ENCODE measurements at regions not wholly inside any gene's neighbourhood (a gene's known extent, or its start where the extent isn't known, plus 50 kb on each side); places are given as distances from the start of the nearest gene placed in this dataset.

DNA sequence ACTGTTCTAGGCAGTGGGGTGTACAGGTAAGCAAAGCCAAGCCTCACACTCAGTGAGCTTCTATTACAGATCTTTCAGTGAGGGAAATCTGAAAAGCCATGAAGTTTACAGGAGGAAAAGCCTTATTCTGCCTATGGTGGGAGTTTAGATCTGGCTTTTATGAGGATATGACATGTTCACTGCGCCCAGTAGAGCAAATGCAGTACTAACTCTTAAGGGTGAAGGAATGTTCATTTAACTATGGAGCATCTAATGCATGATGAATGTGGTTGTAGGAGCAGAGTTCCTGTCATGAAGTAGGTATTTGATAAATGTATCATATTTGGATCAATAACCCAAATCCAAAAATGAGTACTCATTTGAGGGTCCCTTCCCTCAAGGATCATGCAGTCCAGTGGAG is 230.2 kb upstream of the PAPPA start (continued):
- TF ChIP-seq, protein P1, sequence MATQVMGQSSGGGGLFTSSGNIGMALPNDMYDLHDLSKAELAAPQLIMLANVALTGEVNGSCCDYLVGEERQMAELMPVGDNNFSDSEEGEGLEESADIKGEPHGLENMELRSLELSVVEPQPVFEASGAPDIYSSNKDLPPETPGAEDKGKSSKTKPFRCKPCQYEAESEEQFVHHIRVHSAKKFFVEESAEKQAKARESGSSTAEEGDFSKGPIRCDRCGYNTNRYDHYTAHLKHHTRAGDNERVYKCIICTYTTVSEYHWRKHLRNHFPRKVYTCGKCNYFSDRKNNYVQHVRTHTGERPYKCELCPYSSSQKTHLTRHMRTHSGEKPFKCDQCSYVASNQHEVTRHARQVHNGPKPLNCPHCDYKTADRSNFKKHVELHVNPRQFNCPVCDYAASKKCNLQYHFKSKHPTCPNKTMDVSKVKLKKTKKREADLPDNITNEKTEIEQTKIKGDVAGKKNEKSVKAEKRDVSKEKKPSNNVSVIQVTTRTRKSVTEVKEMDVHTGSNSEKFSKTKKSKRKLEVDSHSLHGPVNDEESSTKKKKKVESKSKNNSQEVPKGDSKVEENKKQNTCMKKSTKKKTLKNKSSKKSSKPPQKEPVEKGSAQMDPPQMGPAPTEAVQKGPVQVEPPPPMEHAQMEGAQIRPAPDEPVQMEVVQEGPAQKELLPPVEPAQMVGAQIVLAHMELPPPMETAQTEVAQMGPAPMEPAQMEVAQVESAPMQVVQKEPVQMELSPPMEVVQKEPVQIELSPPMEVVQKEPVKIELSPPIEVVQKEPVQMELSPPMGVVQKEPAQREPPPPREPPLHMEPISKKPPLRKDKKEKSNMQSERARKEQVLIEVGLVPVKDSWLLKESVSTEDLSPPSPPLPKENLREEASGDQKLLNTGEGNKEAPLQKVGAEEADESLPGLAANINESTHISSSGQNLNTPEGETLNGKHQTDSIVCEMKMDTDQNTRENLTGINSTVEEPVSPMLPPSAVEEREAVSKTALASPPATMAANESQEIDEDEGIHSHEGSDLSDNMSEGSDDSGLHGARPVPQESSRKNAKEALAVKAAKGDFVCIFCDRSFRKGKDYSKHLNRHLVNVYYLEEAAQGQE (IDR thresholded peaks at IDR 0.05; ENCODE audit: low read depth, low read length): no peak
- no peak for TF ChIP-seq TEAD4 (IDR thresholded peaks at IDR 0.05; ENCODE audit: borderline replicate concordance, insufficient read depth)
- no peak for TF ChIP-seq EZH2phosphoT487 (IDR thresholded peaks at IDR 0.05; ENCODE audit: borderline replicate concordance, low read depth)
- TF ChIP-seq POLR2AphosphoS5 (IDR thresholded peaks at IDR 0.05; ENCODE audit: low read depth, low read length): no peak
- no peak for TF ChIP-seq RCOR1 (IDR thresholded peaks at IDR 0.05; ENCODE audit: low read length)
- TF ChIP-seq TAF1 (IDR thresholded peaks at IDR 0.05; ENCODE audit: borderline replicate concordance, low read depth, low read length): no peak

DNA sequence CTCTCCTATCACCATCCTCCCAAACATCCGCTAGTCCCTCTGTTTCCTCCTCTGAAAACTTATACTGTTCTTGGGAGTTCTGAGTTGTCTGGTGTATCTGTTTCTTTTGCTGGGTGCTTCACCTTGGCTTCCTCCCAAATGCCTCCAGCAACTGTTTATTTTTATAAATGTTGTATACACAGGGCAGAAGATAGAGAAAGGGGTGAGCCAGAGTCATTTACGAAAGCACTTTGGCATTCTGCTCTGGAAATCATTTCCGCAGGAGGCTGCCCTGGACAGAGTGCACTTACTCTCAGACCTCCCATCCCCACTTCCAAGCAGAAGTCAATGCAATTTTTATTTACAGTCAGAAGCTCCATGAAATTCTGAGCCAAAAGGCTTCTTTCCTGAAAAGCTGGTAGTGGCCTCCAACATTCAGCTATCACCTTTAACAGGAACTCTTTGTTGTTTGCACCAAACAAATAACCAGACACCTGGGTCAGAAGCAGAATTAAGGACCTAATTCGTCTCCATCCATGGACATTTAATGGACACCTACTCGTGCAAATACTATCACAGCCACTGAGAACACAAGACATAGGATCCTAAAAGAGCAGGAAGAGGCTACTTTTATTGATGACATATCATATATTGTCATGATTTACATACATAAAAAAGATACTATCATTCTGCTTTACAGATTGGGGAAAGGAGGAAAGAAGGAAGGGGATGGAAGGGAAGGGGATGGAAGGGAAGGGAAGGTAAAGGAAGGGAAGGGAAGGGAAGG is 229.5 kb upstream of the PAPPA start:
- H3K79me2 ChIP-seq (ENCODE audit: insufficient read depth): no peaks in the 10 kb centered on the region
- ChIA-PET POLR2A (no interaction called here), CTCF (no interaction called here)
- H3K9ac ChIP-seq: no peak overlapping the region
- H3K4me3 ChIP-seq (ENCODE audit: low read depth in 2 of 2, low read length in 1 of 2): no peak overlapping the region
- 0 out of 2 replicates have a peak, but pooled peaks cover 3% of the 10 kb centered on the region for H3K9me3 ChIP-seq
- no peaks in the 10 kb centered on the region for H3F3A ChIP-seq (replicated peaks; ENCODE audit: insufficient read depth)
- peaks cover 0 to 4% of the 10 kb centered on the region in 2 experiments; a peak in 1 of 4 replicates for H3K4me1 ChIP-seq (ENCODE audit: control insufficient read depth in 1 of 2, insufficient read depth in 2 of 2, low read depth in 1 of 2, low read length in 1 of 2)
- H3K27ac ChIP-seq (ENCODE audit: low read depth in 2 of 2, low read length in 1 of 2): peak overlapping the region in 1 of 2 experiments; percentile 39; a peak in 1 of 4 replicates
- H3K4me2 ChIP-seq: no peak overlapping the region
- H3K27me3 ChIP-seq (ENCODE audit: insufficient read depth): no peaks in the 10 kb centered on the region
- no peak overlapping the region for H2AFZ ChIP-seq (ENCODE audit: low read depth)
- 0 out of 2 replicates have a peak, but pooled peaks cover 3% of the 10 kb centered on the region for H3K9me2 ChIP-seq
- TF ChIP-seq MXI1 (IDR thresholded peaks at IDR 0.05; ENCODE audit: low read depth, low read length): no peak
- TF ChIP-seq NFIC (IDR thresholded peaks at IDR 0.05; ENCODE audit: borderline replicate concordance): peak; percentile 45; the same call in 1 of the 2 replicates
- TF ChIP-seq TCF12 (IDR thresholded peaks at IDR 0.05): peak; percentile 22; the same call in 1 of the 2 replicates
- DNase-seq: no peak
- no peaks in the 10 kb centered on the region for H3K36me3 ChIP-seq (replicated peaks in 1 of 2; ENCODE audit: control insufficient read depth in 1 of 2, insufficient read depth in 2 of 2, low read length in 1 of 2)
- WGBS (ENCODE audit: low lambda C conversion rate): 57% methylated on average over 5 of the region's 5 CpGs
- H4K20me1 ChIP-seq (ENCODE audit: insufficient read depth): no peaks in the 10 kb centered on the region

DNA sequence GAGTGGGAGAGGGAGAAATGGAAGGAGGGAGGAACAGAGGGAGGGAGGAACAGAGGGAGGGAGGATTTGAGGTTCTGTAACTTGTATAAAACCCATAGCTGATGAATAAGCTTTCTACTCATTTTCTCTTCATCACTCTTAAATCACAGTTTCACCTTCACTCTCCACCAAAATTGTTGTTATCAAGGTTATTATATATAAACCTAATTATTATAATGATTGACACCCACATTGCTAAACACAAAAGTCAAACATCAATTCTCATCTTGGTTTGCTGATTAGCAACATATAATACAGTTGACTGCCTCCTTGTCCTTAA is 229.0 kb upstream of the PAPPA start:
- no peak overlapping the region for H3K9ac ChIP-seq
- TF ChIP-seq NFIC (IDR thresholded peaks at IDR 0.05; ENCODE audit: borderline replicate concordance) (no peak), MEF2A (IDR thresholded peaks at IDR 0.05; ENCODE audit: borderline replicate concordance, low read depth) (no peak), FOSL2 (IDR thresholded peaks at IDR 0.05; ENCODE audit: borderline replicate concordance, low read depth) (no peak), EP300 (IDR thresholded peaks at IDR 0.05; ENCODE audit: borderline replicate concordance in 1 of 2, low read depth in 1 of 2, low read length in 1 of 2) (no peak), NRF1 (IDR thresholded peaks at IDR 0.05; ENCODE audit: low read depth, low read length) (no peak), RAD21 (IDR thresholded peaks at IDR 0.05; ENCODE audit: low read length) (no peak)
- TF ChIP-seq, protein P1 (IDR thresholded peaks at IDR 0.05; ENCODE audit: low read depth, low read length): no peak
- TF ChIP-seq, protein P2, sequence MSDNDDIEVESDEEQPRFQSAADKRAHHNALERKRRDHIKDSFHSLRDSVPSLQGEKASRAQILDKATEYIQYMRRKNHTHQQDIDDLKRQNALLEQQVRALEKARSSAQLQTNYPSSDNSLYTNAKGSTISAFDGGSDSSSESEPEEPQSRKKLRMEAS (IDR thresholded peaks at IDR 0.05; ENCODE audit: low read depth): no peak
- TF ChIP-seq, protein P3, sequence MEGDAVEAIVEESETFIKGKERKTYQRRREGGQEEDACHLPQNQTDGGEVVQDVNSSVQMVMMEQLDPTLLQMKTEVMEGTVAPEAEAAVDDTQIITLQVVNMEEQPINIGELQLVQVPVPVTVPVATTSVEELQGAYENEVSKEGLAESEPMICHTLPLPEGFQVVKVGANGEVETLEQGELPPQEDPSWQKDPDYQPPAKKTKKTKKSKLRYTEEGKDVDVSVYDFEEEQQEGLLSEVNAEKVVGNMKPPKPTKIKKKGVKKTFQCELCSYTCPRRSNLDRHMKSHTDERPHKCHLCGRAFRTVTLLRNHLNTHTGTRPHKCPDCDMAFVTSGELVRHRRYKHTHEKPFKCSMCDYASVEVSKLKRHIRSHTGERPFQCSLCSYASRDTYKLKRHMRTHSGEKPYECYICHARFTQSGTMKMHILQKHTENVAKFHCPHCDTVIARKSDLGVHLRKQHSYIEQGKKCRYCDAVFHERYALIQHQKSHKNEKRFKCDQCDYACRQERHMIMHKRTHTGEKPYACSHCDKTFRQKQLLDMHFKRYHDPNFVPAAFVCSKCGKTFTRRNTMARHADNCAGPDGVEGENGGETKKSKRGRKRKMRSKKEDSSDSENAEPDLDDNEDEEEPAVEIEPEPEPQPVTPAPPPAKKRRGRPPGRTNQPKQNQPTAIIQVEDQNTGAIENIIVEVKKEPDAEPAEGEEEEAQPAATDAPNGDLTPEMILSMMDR (IDR thresholded peaks at IDR 0.05): no peak

More for the DNA sequence above, 229.0 kb upstream of the PAPPA start:
- Histone ChIP-seq H3K27ac (ENCODE audit: low read depth in 2 of 2, low read length in 1 of 2) (no peak overlapping the region), H3K4me2 (no peak overlapping the region), H2AFZ (ENCODE audit: low read depth) (no peak overlapping the region), H3K36me3 (replicated peaks in 1 of 2; ENCODE audit: control insufficient read depth in 1 of 2, insufficient read depth in 2 of 2, low read length in 1 of 2) (no peaks in the 10 kb centered on the region), H4K20me1 (ENCODE audit: insufficient read depth) (no peaks in the 10 kb centered on the region), H3K9me2 (0 out of 2 replicates have a peak, but pooled peaks cover 3% of the 10 kb centered on the region), H3K9me3 (0 out of 2 replicates have a peak, but pooled peaks cover 3% of the 10 kb centered on the region), H3K79me2 (ENCODE audit: insufficient read depth) (no peaks in the 10 kb centered on the region), H3K4me1 (ENCODE audit: control insufficient read depth in 1 of 2, insufficient read depth in 2 of 2, low read depth in 1 of 2, low read length in 1 of 2) (peaks cover 0 to 4% of the 10 kb centered on the region in 2 experiments; a peak in 1 of 4 replicates), H3K27me3 (ENCODE audit: insufficient read depth) (no peaks in the 10 kb centered on the region), H3F3A (replicated peaks; ENCODE audit: insufficient read depth) (no peaks in the 10 kb centered on the region), H3K4me3 (ENCODE audit: low read depth in 2 of 2, low read length in 1 of 2) (no peak overlapping the region)
- POLR2A ChIA-PET: no interaction called here
- no peak for DNase-seq
- CTCF ChIA-PET: no interaction called here

Data from SK-N-SH (cell line).